GM19452 (cell line): ENCODE measurements at regions not wholly inside any gene's neighbourhood (a gene's known extent, or its start where the extent isn't known, plus 50 kb on each side); places are given as distances from the start of the nearest gene placed in this dataset.

Source experiments
- ATAC-seq: cut with Tn5 transposase; IDR thresholded peaks from one replicate; pipeline ENCODE4 v1.9.1; 2021; ENCODE audit not compliant: unreplicated experiment

DNA sequence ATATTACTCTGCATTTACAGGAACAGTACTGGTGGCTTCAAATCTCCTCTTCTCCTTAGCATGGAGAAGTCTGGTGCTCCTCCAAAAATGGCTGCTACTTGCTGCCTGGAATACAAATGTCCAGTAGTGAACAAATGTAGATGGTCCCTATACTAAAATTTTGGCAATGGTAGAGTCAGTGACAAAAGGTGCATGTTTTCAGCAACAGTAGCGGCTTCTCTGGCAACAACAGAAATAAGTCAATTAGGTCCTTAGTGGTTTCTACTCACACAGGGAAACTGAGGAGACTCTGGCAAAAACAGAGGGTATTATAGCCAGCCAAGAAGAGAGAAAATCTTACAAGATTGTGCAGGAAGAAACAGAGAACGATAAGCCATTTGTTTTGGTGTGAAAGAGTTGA lies 1368.4 kb upstream of the ADGRL3 start:
- ATAC-seq, result no peak

DNA sequence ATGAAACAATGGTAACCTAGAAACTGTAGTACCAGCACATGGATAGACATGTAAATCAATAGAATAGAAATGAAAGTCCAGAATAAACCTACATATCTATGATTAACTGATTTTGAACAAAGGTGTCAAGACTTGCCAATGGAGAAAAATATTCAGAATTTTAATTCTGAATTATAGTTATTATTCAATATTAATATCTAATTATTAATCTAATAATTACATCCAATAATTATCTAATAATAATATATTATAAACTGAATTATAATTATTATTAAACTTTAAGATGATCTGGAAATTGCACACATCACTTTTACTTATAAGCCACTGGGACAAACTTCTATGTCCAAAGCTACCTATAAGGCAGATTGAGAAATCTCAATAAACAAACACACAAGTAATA lies 1365.2 kb upstream of the ADGRL3 start:
- ATAC-seq, result no peak

DNA sequence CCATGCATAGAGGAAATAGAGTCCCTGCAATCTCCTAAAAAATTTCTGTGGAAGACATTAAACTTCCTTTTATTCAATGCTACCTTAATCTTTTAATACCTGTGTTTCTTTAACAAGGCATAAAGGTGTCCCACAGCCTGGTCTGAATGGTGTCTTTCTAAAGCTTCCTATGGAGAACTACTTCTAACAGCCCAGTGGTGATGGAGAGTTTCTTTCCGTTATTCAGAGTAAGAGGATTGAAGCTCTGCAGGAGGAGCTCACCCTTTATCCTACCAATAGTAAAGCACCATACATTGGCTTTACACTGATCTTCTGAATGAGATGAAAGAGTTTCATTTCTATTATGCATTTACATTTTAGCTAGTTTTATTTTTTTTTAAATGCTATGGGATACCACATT lies 1362.4 kb upstream of the ADGRL3 start:
- ATAC-seq, result no peak

DNA sequence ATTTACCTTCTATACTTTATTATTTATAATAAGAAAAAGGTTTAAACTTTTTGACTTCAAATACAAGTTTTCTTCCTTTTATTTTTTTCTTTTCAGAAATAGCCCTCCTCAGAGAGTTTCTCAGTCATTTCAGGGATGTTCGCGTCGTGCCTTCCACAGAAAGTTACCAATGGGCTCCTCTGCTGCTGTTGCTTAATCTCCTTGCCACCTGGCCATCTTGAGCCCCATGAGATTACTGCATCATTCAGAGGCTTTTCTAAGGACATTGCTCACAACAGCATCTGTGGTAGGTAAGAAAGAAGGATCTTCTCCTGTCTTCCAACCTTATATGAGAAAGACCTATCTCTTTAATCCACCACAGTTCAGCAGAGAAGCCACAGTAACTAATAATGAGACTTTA lies 1361.9 kb upstream of the ADGRL3 start:
- no peak for ATAC-seq

DNA sequence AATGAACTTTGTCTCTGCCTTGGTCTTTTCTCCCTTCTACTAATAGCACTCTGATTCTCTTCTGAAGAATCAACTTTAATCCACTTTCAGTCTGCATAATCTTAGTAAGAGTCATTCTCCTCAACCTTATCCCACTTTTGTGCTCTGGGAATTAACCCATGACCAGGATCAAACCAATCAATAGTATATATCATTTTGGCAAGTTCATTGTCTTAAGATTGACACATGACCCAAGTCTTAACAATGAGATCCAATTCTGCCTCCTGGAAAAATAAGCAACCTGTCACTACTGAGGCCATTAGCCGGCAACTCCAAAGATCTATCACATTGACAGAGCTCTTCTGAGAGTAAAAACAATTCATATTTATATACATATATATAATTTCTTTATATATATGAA lies 1358.4 kb upstream of the ADGRL3 start:
- ATAC-seq, result no peak

GRCh38 chr4:59848457-59848856 lies 1351.7 kb upstream of the ADGRL3 start:
- ATAC-seq, result no peak

- no peak for ATAC-seq
Observed at GRCh38 chr4:59855630-59856352, 1344.3 kb upstream of the ADGRL3 start.

DNA sequence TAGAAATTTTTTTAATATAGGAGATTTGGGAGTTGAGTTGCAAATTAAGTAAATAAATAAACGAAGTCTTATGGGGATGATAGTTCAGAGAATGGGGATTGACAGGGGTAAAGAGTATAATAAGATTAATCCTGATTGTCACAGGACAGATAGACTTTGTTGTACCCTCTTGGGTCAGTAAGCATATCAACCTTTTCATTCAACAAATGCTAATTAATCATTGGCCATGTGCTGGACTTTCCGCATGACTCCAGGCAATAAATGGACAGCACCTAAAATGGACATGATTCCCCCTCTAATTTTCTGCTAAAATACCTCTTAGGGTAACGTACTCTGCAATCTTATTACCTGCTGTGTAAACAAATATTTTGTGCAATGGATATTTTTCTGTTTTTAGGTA lies 1331.1 kb upstream of the ADGRL3 start:
- ATAC-seq, result no peak

- no peak for ATAC-seq
Observed at GRCh38 chr4:59869559-59869958, 1330.6 kb upstream of the ADGRL3 start.

- ATAC-seq, result no peak
Observed at GRCh38 chr4:59881632-59882031, 1318.5 kb upstream of the ADGRL3 start.

- no peak for ATAC-seq
Observed at GRCh38 chr4:59904331-59904730, 1295.8 kb upstream of the ADGRL3 start.

DNA sequence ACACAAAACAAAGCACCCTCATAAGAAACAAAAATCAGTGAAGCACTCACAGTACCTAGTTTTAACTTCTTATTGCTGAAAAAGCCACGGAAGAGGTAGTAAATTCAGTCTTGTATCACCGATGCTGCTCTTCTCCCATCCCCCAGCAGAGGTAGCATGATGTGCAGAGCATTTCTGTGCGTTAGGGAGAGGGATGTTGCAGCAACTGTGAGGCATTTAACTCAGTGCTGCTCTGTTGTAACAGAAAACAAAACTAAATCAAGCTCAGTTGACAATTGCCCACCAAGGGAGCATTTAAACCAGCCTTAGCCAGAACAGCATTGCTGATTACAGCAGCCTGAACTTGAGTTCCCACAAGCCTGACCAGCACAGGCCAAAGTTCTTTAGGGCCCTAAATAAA lies 1279.7 kb upstream of the ADGRL3 start:
- ATAC-seq, result no peak

DNA sequence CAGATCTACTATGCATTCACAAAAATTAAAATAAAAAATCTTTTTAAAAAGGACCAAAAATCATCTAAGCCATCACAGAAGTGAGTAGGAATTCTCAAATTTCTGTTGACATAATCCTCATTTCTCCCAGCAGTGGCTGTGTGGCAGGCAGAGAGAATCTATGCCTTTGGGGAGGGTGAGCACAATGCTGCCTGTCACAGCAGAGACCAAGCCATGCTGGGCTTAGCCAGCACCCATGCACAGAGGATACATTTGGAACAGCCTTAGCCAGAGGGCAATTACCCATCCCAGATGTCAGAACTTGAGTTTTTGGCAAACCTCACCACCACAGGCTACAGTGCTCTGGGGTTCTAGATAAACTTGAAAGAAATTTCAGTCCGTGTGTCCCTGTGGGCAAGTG lies 1274.8 kb upstream of the ADGRL3 start:
- no peak for ATAC-seq

DNA sequence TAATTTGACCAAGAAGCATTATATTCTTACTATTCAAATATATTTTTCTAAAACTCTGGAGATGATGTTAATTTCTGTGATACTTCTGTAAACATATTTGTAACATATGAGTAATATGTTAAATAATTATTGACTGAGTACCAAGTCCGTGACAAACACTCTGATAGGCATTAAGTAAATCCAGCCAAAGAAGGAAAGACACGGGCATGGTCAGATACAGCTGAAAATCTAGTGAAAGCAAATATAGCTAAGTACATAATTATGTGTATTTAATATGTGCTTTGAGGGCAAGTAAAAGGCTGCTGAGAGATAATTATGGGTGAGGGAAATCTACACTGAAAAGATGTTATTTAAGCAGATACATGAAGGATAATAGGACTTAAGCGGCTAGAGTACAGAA lies 1263.6 kb upstream of the ADGRL3 start:
- ATAC-seq, result no peak

DNA sequence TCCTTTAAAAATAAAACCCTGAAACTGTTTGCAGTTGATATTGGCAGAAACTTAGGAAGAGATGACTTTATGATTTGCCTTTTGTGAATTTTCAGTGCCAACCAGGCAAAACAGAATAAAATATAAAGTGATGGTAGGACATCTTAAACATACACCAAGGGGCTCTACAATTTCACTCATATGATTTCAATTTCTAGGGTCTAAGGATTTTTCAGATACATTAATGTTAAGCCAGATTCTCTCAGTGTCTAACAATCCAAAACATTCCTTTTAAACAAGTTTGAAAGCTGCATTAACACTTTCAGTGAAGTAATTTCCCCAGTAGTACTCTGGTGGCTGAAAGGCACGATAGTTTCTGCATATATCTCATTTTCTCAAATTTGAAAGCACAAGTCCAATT lies 1262.0 kb upstream of the ADGRL3 start:
- ATAC-seq, result no peak

GRCh38 chr4:59945277-59945676 lies 1254.8 kb upstream of the ADGRL3 start:
- no peak for ATAC-seq

GRCh38 chr4:59945716-59946115 lies 1254.4 kb upstream of the ADGRL3 start:
- no peak for ATAC-seq

- ATAC-seq, result no peak
Observed at GRCh38 chr4:59956366-59956765, 1243.8 kb upstream of the ADGRL3 start.

- ATAC-seq, result no peak
Observed at GRCh38 chr4:59960143-59960542, 1240.0 kb upstream of the ADGRL3 start.

GRCh38 chr4:59966758-59967157 lies 1233.4 kb upstream of the ADGRL3 start:
- ATAC-seq, result no peak

GRCh38 chr4:59968796-59969195 lies 1231.3 kb upstream of the ADGRL3 start:
- ATAC-seq, result no peak

- ATAC-seq, result no peak
Observed at GRCh38 chr4:59969909-59970308, 1230.2 kb upstream of the ADGRL3 start.

DNA sequence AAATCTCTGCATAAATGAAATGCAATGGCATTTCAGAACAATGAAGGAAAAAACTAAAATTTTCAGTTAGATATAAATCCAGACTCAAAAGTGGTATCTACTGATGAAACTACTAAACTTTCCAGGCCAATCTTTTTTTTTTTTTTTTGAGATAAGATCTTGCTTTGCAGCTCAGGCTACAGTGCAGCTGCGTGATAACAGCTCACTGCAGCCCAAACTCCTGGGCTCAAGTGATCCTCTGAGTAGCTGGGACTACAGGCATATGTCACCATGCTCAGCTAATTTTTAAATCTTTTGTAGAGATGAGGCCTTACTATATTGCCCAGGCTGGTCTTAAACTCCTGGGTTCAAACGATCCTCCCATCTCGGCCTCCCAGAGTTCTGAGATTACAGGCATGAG lies 1228.2 kb upstream of the ADGRL3 start:
- ATAC-seq, result no peak
